ENCODE measurements at regions not wholly inside any gene's neighbourhood (a gene's known extent, or its start where the extent isn't known, plus 50 kb on each side); places are given as distances from the start of the nearest gene placed in this dataset.

DNA sequence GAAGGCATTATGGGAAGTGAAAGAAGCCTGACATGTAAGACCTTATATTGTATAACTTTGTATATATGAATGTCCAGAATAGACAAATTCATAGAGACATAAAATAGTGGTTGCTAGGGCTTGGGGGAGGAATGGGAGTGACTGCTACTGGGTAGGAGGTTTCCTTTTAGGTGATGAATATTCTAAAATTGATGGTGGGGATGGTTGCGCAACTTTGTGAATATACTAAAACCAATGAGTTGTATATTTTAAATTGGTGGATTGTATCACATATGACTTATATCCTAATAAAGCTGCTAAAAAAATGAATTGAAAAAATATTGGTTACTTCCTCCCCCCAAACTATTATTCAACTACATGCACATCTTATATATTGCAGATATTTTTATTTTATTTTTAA is 70.0 kb downstream of the UCHL1 start:
- TF ChIP-seq, protein P1, sequence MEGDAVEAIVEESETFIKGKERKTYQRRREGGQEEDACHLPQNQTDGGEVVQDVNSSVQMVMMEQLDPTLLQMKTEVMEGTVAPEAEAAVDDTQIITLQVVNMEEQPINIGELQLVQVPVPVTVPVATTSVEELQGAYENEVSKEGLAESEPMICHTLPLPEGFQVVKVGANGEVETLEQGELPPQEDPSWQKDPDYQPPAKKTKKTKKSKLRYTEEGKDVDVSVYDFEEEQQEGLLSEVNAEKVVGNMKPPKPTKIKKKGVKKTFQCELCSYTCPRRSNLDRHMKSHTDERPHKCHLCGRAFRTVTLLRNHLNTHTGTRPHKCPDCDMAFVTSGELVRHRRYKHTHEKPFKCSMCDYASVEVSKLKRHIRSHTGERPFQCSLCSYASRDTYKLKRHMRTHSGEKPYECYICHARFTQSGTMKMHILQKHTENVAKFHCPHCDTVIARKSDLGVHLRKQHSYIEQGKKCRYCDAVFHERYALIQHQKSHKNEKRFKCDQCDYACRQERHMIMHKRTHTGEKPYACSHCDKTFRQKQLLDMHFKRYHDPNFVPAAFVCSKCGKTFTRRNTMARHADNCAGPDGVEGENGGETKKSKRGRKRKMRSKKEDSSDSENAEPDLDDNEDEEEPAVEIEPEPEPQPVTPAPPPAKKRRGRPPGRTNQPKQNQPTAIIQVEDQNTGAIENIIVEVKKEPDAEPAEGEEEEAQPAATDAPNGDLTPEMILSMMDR (IDR thresholded peaks at IDR 0.05), result no peak
- no peak for TF ChIP-seq ZFX (IDR thresholded peaks at IDR 0.05; ENCODE audit: borderline replicate concordance)
